ENCODE measurements at regions not wholly inside any gene's neighbourhood (a gene's known extent, or its start where the extent isn't known, plus 50 kb on each side); places are given as distances from the start of the nearest gene placed in this dataset.

DNA sequence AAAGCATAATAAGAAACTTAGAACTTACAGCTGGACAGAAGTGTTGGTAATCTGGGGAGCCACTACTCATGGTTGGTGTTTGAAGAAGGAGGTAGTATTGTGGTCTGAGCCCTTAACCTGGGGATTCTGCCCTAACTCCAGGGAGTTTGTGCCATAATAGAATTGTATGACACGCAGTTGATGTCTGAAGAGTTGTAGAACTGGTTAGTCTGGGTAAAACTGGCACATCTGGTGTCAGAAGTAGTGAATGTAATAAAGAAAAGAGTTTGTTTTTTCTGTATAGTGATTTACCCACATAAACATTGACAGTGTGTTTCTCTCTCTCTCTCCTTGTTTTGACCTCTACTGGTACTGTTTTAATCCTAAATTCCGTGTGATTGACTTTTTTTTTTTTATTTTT lies 448.1 kb upstream of the SEMA3D start:
- H3K4me2 ChIP-seq (replicated peaks; ENCODE audit: extremely low read depth, low read length, poor library complexity, severe bottlenecking): no peak overlapping the region
- no peaks in the 10 kb centered on the region for H3K9me3 ChIP-seq (replicated peaks in 1 of 2; ENCODE audit: control insufficient read depth in 1 of 2, insufficient read depth in 1 of 2, low read length in 2 of 2)
- H3K79me2 ChIP-seq (ENCODE audit: insufficient read depth, low read length): no peaks in the 10 kb centered on the region
- WGBS (ENCODE audit: insufficient coverage): no CpG with 5 or more reads among the region's 2 CpGs
- no peaks in the 10 kb centered on the region for H3K27me3 Mint-ChIP-seq (ENCODE audit: low read depth in 3 of 3)
- no peak for DNase-seq
- H2AFZ ChIP-seq (ENCODE audit: insufficient read depth, low read depth, low read length, poor library complexity, severe bottlenecking): no peak overlapping the region
- TF ChIP-seq, protein P1, sequence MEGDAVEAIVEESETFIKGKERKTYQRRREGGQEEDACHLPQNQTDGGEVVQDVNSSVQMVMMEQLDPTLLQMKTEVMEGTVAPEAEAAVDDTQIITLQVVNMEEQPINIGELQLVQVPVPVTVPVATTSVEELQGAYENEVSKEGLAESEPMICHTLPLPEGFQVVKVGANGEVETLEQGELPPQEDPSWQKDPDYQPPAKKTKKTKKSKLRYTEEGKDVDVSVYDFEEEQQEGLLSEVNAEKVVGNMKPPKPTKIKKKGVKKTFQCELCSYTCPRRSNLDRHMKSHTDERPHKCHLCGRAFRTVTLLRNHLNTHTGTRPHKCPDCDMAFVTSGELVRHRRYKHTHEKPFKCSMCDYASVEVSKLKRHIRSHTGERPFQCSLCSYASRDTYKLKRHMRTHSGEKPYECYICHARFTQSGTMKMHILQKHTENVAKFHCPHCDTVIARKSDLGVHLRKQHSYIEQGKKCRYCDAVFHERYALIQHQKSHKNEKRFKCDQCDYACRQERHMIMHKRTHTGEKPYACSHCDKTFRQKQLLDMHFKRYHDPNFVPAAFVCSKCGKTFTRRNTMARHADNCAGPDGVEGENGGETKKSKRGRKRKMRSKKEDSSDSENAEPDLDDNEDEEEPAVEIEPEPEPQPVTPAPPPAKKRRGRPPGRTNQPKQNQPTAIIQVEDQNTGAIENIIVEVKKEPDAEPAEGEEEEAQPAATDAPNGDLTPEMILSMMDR (IDR thresholded peaks at IDR 0.05): no peak
- H3K9me3 Mint-ChIP-seq: peaks cover 0 to 4% (median 0%) of the 10 kb centered on the region in 7 donors
- peaks cover 6 to 11% of the 10 kb centered on the region in 2 donors for H3K4me1 ChIP-seq (ENCODE audit: control insufficient read depth in 1 of 2, insufficient read depth in 2 of 2, low read length in 2 of 2)
- H3K27ac Mint-ChIP-seq: no peak overlapping the region
- no peaks in the 10 kb centered on the region for H4K20me1 ChIP-seq (ENCODE audit: insufficient read depth, low read length)
- no peaks in the 10 kb centered on the region for H3K36me3 Mint-ChIP-seq
- peaks cover 11% of the 10 kb centered on the region for H3K4me1 Mint-ChIP-seq
- H3K36me3 ChIP-seq (replicated peaks in 1 of 2; ENCODE audit: control insufficient read depth in 1 of 2, insufficient read depth in 2 of 2, low read length in 2 of 2): no peaks in the 10 kb centered on the region
- intact Hi-C loops (cut with micrococcal nuclease): no loop called here
- H3K27me3 ChIP-seq (ENCODE audit: control insufficient read depth in 2 of 2, insufficient read depth in 2 of 2, low read length in 2 of 2): no peaks in the 10 kb centered on the region
- H3K9ac ChIP-seq (ENCODE audit: insufficient read depth, low read length, poor library complexity, severe bottlenecking): no peak overlapping the region
- H3K27ac ChIP-seq (ENCODE audit: low read depth in 1 of 2, low read length in 2 of 2): no peak overlapping the region
- no peak overlapping the region for H3K4me3 Mint-ChIP-seq
- H3K4me3 ChIP-seq (replicated peaks in 1 of 3; ENCODE audit: low read depth in 2 of 3, low read length in 3 of 3): no peak overlapping the region

DNA sequence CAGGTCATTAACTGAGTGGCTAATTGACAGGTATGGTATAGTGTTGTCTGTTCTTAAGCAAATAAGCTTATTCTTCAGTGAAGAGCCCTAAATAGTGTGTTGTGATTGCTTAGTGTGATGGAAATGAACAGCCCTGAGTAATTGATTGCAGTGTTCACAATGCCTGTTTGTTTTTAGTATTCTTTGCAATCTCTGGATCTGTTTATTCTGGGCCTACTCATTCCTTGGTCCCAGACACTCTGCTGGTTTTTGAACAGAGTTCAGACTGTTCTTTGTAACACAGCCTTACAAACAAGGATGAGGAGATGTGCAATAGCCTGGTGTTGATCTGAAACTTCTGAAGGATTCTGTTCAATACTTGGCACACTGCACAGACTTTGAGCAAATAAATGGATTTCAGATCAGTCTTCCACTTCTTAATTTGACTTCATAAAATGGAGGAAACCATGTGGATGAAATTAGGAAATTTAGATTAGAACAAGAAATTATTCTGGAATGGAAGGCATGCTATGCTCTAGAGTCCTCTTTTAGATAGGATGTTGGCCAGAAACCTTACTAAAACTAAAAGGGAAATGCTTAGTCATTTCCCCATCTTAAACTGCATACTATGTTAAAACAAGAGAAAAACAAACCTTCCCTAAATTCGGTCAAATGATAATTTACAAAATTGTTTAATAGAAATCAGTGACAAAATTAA lies 444.2 kb upstream of the SEMA3D start:
- Mint-ChIP-seq H3K4me3 (no peak overlapping the region), H3K27ac (peak overlapping the region in 5 of 7 donors; percentile 25 to 81 (median 42)), H3K27me3 (ENCODE audit: low read depth in 3 of 3) (no peaks in the 10 kb centered on the region), H3K36me3 (no peaks in the 10 kb centered on the region), H3K4me1 (peaks cover 14% of the 10 kb centered on the region), H3K9me3 (peaks cover 0 to 7% (median 0%) of the 10 kb centered on the region in 7 donors)
- DNase-seq: peak in 2 of 3 donors; percentile 1 to 4
- Histone ChIP-seq H3K9ac (ENCODE audit: insufficient read depth, low read length, poor library complexity, severe bottlenecking) (peak overlapping the region; percentile 11), H3K4me3 (replicated peaks in 1 of 3; ENCODE audit: low read depth in 2 of 3, low read length in 3 of 3) (no peak overlapping the region), H3K79me2 (ENCODE audit: insufficient read depth, low read length) (no peaks in the 10 kb centered on the region), H3K27me3 (ENCODE audit: control insufficient read depth in 2 of 2, insufficient read depth in 2 of 2, low read length in 2 of 2) (no peaks in the 10 kb centered on the region), H3K9me3 (replicated peaks in 1 of 2; ENCODE audit: control insufficient read depth in 1 of 2, insufficient read depth in 1 of 2, low read length in 2 of 2) (no peaks in the 10 kb centered on the region), H3K4me2 (replicated peaks; ENCODE audit: extremely low read depth, low read length, poor library complexity, severe bottlenecking) (no peak overlapping the region), H3K27ac (ENCODE audit: low read depth in 1 of 2, low read length in 2 of 2) (peak overlapping the region in 1 of 2 donors; percentile 72), H4K20me1 (ENCODE audit: insufficient read depth, low read length) (no peaks in the 10 kb centered on the region), H2AFZ (ENCODE audit: insufficient read depth, low read depth, low read length, poor library complexity, severe bottlenecking) (peak overlapping the region; percentile 62), H3K36me3 (replicated peaks in 1 of 2; ENCODE audit: control insufficient read depth in 1 of 2, insufficient read depth in 2 of 2, low read length in 2 of 2) (no peaks in the 10 kb centered on the region), H3K4me1 (ENCODE audit: control insufficient read depth in 1 of 2, insufficient read depth in 2 of 2, low read length in 2 of 2) (peaks cover 6 to 11% of the 10 kb centered on the region in 2 donors)
- WGBS (ENCODE audit: insufficient coverage): no CpG with 5 or more reads among the region's 1 CpG
- intact Hi-C loops (cut with micrococcal nuclease): no loop called here
- TF ChIP-seq, protein P1 (IDR thresholded peaks at IDR 0.05): no peak
